ENCODE measurements at regions not wholly inside any gene's neighbourhood (a gene's known extent, or its start where the extent isn't known, plus 50 kb on each side); places are given as distances from the start of the nearest gene placed in this dataset.

- no peak for DNase-seq (ENCODE audit: low read depth)
These were observed 389.1 kb downstream of the HTR1B start for GRCh38 chr6:77074037-77074713.

- DNase-seq (ENCODE audit: low read depth), result no peak
These were observed 389.9 kb downstream of the HTR1B start for GRCh38 chr6:77073410-77073760.

DNA sequence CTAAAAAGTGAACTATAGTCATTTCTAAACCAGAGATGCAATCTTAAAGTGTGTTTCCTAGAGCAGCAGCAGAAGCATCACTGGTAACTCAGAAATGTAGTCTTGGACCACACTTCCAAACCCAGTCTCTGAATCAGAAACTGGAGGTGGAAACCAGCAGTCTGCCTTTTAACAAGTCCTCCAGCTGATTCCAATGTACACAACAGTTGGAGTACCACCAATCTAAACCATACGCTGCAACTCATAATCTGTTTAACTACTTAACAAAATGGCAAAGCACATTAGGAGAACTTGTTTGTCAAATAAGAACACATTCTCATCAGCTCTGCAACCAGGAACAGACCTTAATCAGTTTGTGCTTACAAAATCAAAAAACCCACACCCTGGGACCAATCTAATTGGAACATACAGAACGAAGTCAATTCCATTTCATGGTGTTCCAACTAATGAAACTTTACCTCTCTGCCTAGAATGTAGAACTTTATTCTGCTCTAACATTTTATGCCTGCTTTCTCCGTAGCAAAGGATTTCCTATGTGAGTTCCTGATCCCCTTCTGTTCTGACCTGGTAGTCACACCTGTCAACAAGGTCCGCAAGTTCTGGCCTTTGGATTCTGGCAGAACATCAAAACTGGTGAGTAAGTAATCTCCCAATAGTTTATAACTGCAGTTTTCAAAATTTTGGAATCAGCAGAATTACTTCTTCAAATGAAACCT is 390.4 kb downstream of the HTR1B start:
- DNase-seq (ENCODE audit: low read depth), result no peak

GRCh38 chr6:77063494-77063893 is 399.8 kb downstream of the HTR1B start:
- no peak for DNase-seq (ENCODE audit: low read depth)

DNA sequence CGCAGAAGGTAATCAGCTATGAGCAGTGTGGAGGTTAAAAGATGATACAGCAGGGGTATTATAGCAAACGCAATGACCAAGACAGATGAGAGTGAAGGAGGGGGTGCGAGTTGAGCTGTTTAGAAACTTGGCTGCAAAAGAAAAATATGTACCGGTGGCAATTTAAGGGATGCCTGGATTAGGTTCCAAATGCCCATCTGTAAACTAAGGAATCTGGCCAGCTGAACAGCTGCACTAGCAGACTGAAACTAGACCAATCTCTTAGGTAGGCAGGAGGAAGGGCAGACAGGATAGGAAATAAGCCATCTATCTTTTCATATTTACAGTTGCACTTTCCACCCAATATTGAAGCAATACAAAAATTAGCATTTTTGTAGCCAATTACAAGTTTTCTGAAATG is 407.6 kb downstream of the HTR1B start:
- no peak for DNase-seq (ENCODE audit: low read depth)

DNA sequence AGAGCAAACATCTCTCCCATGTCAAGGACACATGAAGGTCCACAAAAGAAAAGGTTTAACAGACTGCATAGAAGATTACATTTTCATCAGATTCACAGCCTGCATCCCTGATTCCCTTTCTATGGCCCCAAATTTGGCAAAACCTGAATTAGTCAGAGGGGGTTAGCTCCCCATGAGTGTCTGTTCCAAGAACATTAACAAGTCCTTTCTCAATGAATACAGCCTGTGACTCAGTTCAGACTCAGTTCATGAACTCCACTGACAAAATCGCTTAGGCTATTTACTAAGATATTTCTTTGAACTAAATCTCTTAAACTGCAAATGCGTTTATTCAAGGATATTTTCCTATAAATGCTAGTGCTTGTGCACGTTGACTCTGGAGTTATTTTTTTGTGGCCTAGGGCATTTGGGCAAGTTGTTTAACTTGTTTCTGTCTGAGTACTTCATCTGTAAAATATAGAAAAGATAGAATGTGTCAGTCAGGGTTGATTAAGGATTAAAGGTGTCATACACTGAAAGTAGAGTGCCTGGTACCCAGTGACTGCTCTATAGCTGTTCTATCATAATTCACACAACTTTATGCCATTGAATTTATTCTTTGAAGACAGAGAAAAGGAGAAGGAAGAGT is 422.6 kb downstream of the HTR1B start:
- DNase-seq (ENCODE audit: low read depth), result no peak

GRCh38 chr6:77038807-77039206 is 424.5 kb downstream of the HTR1B start:
- no peak for DNase-seq (ENCODE audit: low read depth)

GRCh38 chr6:77037439-77037838 is 425.9 kb downstream of the HTR1B start:
- DNase-seq (ENCODE audit: low read depth), result no peak

DNA sequence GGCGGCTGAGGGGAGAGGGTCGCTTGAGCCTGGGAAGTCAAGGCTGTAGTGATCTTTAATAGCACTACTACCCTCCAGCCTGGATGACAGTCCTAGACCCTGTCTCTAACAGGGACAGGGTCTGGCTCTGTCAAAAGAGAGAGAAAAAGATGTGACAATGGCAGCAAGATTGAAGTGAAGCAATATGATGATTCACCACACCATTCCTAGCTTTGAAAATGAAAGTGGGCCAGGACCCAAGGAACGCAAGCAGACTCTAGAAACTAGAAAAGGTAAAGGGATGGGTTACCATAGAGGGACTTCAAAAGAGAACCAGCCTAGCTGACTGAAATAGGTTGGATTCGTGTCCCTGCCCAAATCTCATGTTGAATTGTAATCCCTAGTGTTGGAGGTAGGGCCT is 426.9 kb downstream of the HTR1B start:
- no peak for DNase-seq (ENCODE audit: low read depth)

- no peak for DNase-seq (ENCODE audit: low read depth)
These were observed 429.1 kb downstream of the HTR1B start for GRCh38 chr6:77034161-77034560.

DNA sequence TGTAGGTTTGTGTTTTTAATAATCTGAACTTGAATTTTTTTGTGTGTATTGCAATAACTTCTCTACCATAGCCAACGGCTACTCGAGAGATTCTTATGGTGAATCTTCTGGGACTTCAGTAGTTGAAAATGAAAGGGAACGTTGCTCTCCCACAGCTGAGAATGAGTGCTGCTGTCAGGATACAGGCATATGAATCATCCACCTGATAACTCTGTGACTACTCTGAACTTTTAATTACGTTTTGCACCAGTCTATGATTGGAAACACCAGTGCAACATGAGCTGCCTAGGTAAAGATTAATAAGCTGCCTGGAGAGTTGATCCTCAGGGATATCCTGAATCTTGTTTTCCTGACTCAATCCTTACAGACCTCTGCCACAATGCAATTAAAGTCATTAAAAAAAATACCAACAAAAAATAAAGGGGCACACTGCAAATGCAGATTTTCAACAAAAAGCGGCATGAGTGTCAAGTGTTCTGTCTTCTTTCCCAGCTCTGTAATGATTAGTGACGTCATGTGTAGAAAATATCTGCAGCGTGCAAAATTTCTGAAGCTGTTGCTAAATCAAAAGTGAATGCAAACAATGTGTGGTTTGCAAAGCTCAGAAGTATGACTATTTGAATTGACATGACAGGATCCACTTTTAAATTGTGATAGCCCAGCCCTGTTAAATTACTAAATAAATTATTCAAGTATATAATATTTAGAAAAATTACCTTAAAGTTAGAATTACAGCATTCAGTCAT is 432.2 kb downstream of the HTR1B start:
- no peak for DNase-seq (ENCODE audit: low read depth)

GRCh38 chr6:77026341-77026740 is 436.9 kb downstream of the HTR1B start:
- DNase-seq (ENCODE audit: low read depth), result no peak

GRCh38 chr6:77025736-77026223 is 437.5 kb downstream of the HTR1B start:
- DNase-seq (ENCODE audit: low read depth), result no peak

- no peak for DNase-seq (ENCODE audit: low read depth)
These were observed 441.5 kb downstream of the HTR1B start for GRCh38 chr6:77021778-77022177.

- DNase-seq (ENCODE audit: low read depth), result no peak
These were observed 442.1 kb downstream of the HTR1B start for GRCh38 chr6:77021232-77021631.

- DNase-seq (ENCODE audit: low read depth), result no peak
These were observed 444.2 kb downstream of the HTR1B start for GRCh38 chr6:77019081-77019480.

GRCh38 chr6:77017537-77017936 is 445.8 kb downstream of the HTR1B start:
- DNase-seq (ENCODE audit: low read depth), result no peak

GRCh38 chr6:77015350-77015749 is 447.9 kb downstream of the HTR1B start:
- DNase-seq (ENCODE audit: low read depth), result no peak

- DNase-seq (ENCODE audit: low read depth), result no peak
These were observed 451.3 kb downstream of the HTR1B start for GRCh38 chr6:77011929-77012545.

DNA sequence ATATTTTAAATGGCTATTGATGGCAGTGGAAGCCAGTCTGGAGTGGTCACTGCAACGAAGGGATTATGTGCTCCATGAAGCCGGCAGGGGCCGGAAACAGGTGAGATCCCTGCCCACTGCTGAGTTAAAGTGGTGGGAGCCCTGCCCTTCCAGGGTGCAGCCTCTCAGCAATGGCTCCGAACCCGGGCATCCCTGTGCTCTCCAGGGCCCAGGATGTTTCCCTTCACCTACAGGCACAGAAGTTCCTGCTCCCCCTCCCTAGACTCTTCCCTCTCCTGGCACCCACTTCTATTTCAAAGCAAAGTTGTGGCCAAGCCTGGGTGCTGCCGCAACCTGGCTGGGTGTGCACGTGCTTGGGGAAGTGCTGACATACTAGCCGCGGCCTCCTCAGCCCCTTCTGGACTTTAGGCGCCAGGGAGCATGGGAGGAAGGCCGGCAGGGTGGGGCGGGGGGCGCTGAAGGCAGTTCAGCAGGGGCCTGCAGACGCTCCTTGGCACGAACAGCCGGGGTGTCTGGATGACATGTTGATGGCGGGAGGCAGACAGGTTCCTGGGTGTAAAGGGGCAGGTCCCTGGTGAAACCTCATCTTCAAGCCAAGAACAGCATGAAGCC is 452.3 kb downstream of the HTR1B start:
- DNase-seq (ENCODE audit: low read depth), result no peak

DNA sequence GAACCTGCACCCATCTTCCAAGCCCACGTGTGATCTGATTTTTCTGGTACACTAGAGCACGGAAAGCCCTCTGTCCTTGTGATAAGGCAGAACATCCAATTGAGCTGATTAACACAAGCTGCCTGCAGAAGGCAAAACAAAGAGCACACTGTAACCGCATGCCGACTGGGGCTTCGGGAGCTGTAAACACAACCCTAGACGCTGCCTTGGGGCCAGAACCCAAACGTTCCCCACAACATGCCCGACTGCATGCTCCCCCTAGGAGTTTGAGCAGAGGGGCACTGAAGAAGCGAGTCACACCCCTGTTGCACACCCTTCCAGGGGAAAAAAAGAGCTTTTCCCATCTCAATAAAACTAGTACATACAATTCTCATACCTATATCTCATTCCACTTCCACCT is 470.7 kb downstream of the HTR1B start:
- no peak for DNase-seq (ENCODE audit: low read depth)

- no peak for DNase-seq (ENCODE audit: low read depth)
These were observed 478.7 kb downstream of the HTR1B start for GRCh38 chr6:76984572-76984971.

Measured in CMK (cell line).